ENCODE measurements at regions not wholly inside any gene's neighbourhood (a gene's known extent, or its start where the extent isn't known, plus 50 kb on each side); places are given as distances from the start of the nearest gene placed in this dataset.

GRCh38 chr1:182144646-182145030, 83.1 kb upstream of the ZNF648 start:
- Histone ChIP-seq H3K27me3 (no peaks in the 10 kb centered on the region), H3K9me3 (no peaks in the 10 kb centered on the region), H3K4me3 (no peak overlapping the region), H3K27ac (peak overlapping the region; percentile 70 to 91 (median 81)), H3K36me3 (no peaks in the 10 kb centered on the region), H3K4me1 (peaks cover 0 to 20% (median 0%) of the 10 kb centered on the region in 4 donors)
- DNase-seq: no peak
- no peak for TF ChIP-seq POLR2A (IDR thresholded peaks at IDR 0.05)
- TF ChIP-seq CTCF (IDR thresholded peaks at IDR 0.05): no peak

GRCh38 chr1:182143825-182144645, 82.5 kb upstream of the ZNF648 start:
- peak; percentile 23 to 83 (median 65) for DNase-seq
- Histone ChIP-seq H3K4me3 (no peak overlapping the region), H3K4me1 (peaks cover 0 to 20% (median 0%) of the 10 kb centered on the region in 4 donors)

DNA sequence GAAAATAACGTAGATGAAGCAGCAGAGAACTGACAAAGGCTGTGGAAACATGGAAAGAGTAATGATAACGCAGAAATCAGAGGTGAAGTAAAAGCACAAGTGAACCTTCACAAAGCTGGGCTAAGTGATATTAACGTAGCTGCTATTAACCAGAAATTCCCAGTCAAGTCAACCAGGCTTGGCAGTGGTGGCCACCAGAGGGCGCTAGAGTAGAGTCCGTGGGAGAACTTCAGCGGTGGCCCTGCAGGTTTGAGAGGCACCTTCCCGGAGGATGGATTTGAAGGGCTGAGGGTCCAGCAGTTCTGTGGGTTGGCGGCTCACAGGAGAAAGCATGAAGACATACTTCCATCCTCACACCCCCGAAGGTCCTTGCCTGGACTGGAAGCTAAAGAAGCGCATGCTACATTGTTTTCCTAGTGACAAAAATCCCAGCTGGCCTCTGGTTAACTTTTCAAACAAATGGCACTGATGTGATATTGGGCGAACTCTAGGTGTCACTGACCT, 81.7 kb upstream of the ZNF648 start:
- Histone ChIP-seq H3K27ac (peak overlapping the region; percentile 70 to 91 (median 81)), H3K27me3 (no peaks in the 10 kb centered on the region), H3K36me3 (no peaks in the 10 kb centered on the region), H3K4me3 (no peak overlapping the region), H3K9me3 (no peaks in the 10 kb centered on the region), H3K4me1 (peaks cover 0 to 20% (median 0%) of the 10 kb centered on the region in 4 donors)
- TF ChIP-seq CTCF (IDR thresholded peaks at IDR 0.05): peak; percentile 62 to 94 (median 88)
- TF ChIP-seq POLR2A (IDR thresholded peaks at IDR 0.05): no peak
- peak; percentile 74 to 95 (median 93) for DNase-seq

More at GRCh38 chr1:182143825-182144645, 82.5 kb upstream of the ZNF648 start:
- TF ChIP-seq CTCF (IDR thresholded peaks at IDR 0.05) (no peak), POLR2A (IDR thresholded peaks at IDR 0.05) (peak in 1 of 2 donors; percentile 31)
- Histone ChIP-seq H3K27ac (peak overlapping the region; percentile 70 to 91 (median 81)), H3K36me3 (no peaks in the 10 kb centered on the region), H3K9me3 (no peaks in the 10 kb centered on the region), H3K27me3 (no peaks in the 10 kb centered on the region)

DNA sequence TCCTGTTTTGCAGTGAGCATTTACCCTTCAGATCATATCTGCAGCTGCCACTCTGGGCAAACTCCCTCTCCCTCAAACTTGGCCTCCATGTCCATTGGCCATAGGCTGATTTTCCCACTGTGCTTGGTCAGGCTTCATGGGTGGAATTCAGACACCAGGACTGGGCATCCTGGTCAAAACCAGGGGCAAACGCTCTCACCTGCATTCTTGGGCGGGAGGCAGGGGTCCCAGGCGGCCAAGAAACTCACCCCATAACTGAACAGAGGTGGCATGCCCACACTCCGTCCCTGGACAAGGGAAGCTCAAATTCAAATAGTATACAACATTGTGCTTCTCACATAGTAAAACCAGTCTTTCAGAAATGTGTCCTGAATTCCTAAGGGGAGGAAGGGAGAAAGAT, 81.1 kb upstream of the ZNF648 start:
- Histone ChIP-seq H3K27me3 (no peaks in the 10 kb centered on the region), H3K4me3 (no peak overlapping the region), H3K4me1 (peaks cover 0 to 20% (median 0%) of the 10 kb centered on the region in 4 donors), H3K27ac (no peak overlapping the region), H3K36me3 (no peaks in the 10 kb centered on the region), H3K9me3 (no peaks in the 10 kb centered on the region)
- no peak for TF ChIP-seq POLR2A (IDR thresholded peaks at IDR 0.05)
- TF ChIP-seq CTCF (IDR thresholded peaks at IDR 0.05): no peak
- no peak for DNase-seq

GRCh38 chr1:182141040-182141439, 79.5 kb upstream of the ZNF648 start:
- Histone ChIP-seq H3K36me3 (no peaks in the 10 kb centered on the region), H3K4me3 (no peak overlapping the region), H3K27ac (no peak overlapping the region), H3K27me3 (no peaks in the 10 kb centered on the region), H3K9me3 (no peaks in the 10 kb centered on the region), H3K4me1 (peaks cover 0 to 20% (median 0%) of the 10 kb centered on the region in 4 donors)
- TF ChIP-seq CTCF (IDR thresholded peaks at IDR 0.05): no peak
- TF ChIP-seq POLR2A (IDR thresholded peaks at IDR 0.05): no peak
- no peak for DNase-seq

Measured in Peyer's patch (tissue), 4 donors.